GM23338 (cell line): ENCODE measurements at regions not wholly inside any gene's neighbourhood (a gene's known extent, or its start where the extent isn't known, plus 50 kb on each side); places are given as distances from the start of the nearest gene placed in this dataset.
A peak's percentile ranks its signal among the peaks of the same experiment; 100 is the strongest.

Experiments used
- ATAC-seq: fragments of 200-7000 bp; cut with Tn5 transposase; 3 replicates; pipeline ENCODE4 v1.9.1; 2020
- DNase-seq: peaks from one replicate; pipeline ENCODE4 v3.0.0-alpha.2; 2015; ENCODE audit warnings: low spot score
- H2AFZ ChIP-seq: fragments of 200-600 bp; sonication (generic); 2 replicates; pipeline ENCODE4 v1.8.0; 2016; ENCODE audit warnings: antibody characterized with exemption, mild to moderate bottlenecking, moderate library complexity
- H3F3A ChIP-seq: fragments of 200-600 bp; sonication (generic); replicated peaks from 2 replicates; pipeline ENCODE4 v1.8.0; 2017; ENCODE audit warnings: antibody characterized with exemption, mixed run types, low read depth
- H3K27ac ChIP-seq: fragments of 200-600 bp; sonication (generic); 2 replicates; pipeline ENCODE4 v1.6.1; 2016; ENCODE audit warnings: low read depth
- H3K27me3 ChIP-seq: fragments of 200-600 bp; sonication (generic); 2 replicates; pipeline ENCODE4 v1.8.0; 2016; ENCODE audit warnings: mild to moderate bottlenecking, mixed run types, moderate library complexity; ENCODE audit not compliant: insufficient read depth
- H3K36me3 ChIP-seq: fragments of 200-600 bp; sonication (generic); 2 replicates; pipeline ENCODE4 v1.8.0; 2016; ENCODE audit warnings: mild to moderate bottlenecking; ENCODE audit not compliant: insufficient read depth
- H3K4me1 ChIP-seq: fragments of 200-600 bp; sonication (generic); 2 replicates; pipeline ENCODE4 v1.8.0; 2016; ENCODE audit warnings: mild to moderate bottlenecking, moderate library complexity; ENCODE audit not compliant: insufficient read depth
- H3K4me2 ChIP-seq: fragments of 200-600 bp; sonication (generic); 2 replicates; pipeline ENCODE4 v1.7.1; 2017; ENCODE audit warnings: mixed run types
- H3K4me3 ChIP-seq: fragments of 200-600 bp; sonication (generic); 2 replicates; pipeline ENCODE4 v1.6.1; 2016; ENCODE audit warnings: mixed run types
- H3K79me2 ChIP-seq: fragments of 200-600 bp; sonication (generic); replicated peaks from 2 replicates; pipeline ENCODE4 v1.8.0; 2017; ENCODE audit warnings: mild to moderate bottlenecking; ENCODE audit not compliant: insufficient read depth
- H3K9me2 ChIP-seq: fragments of 200-600 bp; sonication (generic); 2 replicates; pipeline ENCODE4 v1.8.0; 2017; ENCODE audit not compliant: insufficient read depth
- H4K20me1 ChIP-seq: fragments of 200-600 bp; sonication (generic); replicated peaks from 2 replicates; pipeline ENCODE4 v1.8.0; 2017; ENCODE audit warnings: mild to moderate bottlenecking; ENCODE audit not compliant: insufficient read depth
- H3K27ac Mint-ChIP-seq: 2 replicates; pipeline ENCODE4 v1.8.0; 2020; ENCODE audit warnings: inconsistent platforms, mild to moderate bottlenecking, moderate library complexity, mixed read lengths
- H3K27me3 Mint-ChIP-seq: 3 replicates; pipeline ENCODE4 v1.8.0; 2022; ENCODE audit warnings: low read depth, mild to moderate bottlenecking, moderate library complexity, mixed read lengths, inconsistent platforms; ENCODE audit not compliant: insufficient read depth, poor library complexity
- H3K36me3 Mint-ChIP-seq: 3 replicates; pipeline ENCODE4 v1.8.0; 2021; ENCODE audit warnings: low read depth, mild to moderate bottlenecking, inconsistent platforms, moderate library complexity, mixed read lengths
- H3K4me1 Mint-ChIP-seq: 3 replicates; pipeline ENCODE4 v1.8.0; 2020; ENCODE audit warnings: mild to moderate bottlenecking, inconsistent platforms, mixed read lengths
- H3K4me3 Mint-ChIP-seq: 3 replicates; pipeline ENCODE4 v1.8.0; 2021; ENCODE audit warnings: moderate library complexity, mild to moderate bottlenecking, inconsistent platforms, mixed read lengths
- H3K9me3 Mint-ChIP-seq: 3 replicates; pipeline ENCODE4 v1.8.0; 2020; ENCODE audit warnings: moderate library complexity, mild to moderate bottlenecking, inconsistent platforms, mixed read lengths
- CREB1 ChIP-seq: fragments of 250-450 bp; sonication (Bioruptor Pico); IDR thresholded peaks from 2 replicates; pipeline ENCODE4 v1.5.0; 2020; ENCODE audit warnings: low read depth, mild to moderate bottlenecking, moderate library complexity
- CTCF ChIP-seq, 2 experiments: fragments of 200-600 bp in 1 of 2; sonication (generic) in 1 of 2; conservative IDR thresholded peaks; 2 replicates each; pipeline versions ENCODE4 v1.5.1 to v1.6.1; 2016 to 2017; ENCODE audit warnings: antibody characterized with exemption in 2 of 2, low read depth in 2 of 2, mild to moderate bottlenecking in 2 of 2, moderate library complexity in 1 of 2
- ETS1 ChIP-seq: IDR thresholded peaks from 2 replicates; pipeline ENCODE4 v1.6.1; 2016; ENCODE audit warnings: antibody characterized with exemption
- EZH2 ChIP-seq: fragments of 200-600 bp; sonication (generic); IDR thresholded peaks from one replicate; pipeline ENCODE4 v1.8.0; 2017; ENCODE audit warnings: antibody characterized with exemption, mild to moderate bottlenecking, low read depth; ENCODE audit not compliant: unreplicated experiment
- EZH2phosphoT487 ChIP-seq: fragments of 200-600 bp; sonication (generic); IDR thresholded peaks from one replicate; pipeline ENCODE4 v1.8.1; 2018; ENCODE audit warnings: antibody characterized with exemption; ENCODE audit not compliant: unreplicated experiment
- JUNB ChIP-seq: IDR thresholded peaks from one replicate; pipeline ENCODE4 v1.6.1; 2016; ENCODE audit warnings: antibody characterized with exemption; ENCODE audit not compliant: unreplicated experiment
- NANOG ChIP-seq: IDR thresholded peaks from 2 replicates; pipeline ENCODE4 v1.6.1; 2016; ENCODE audit warnings: antibody characterized with exemption, borderline replicate concordance
- REST ChIP-seq: IDR thresholded peaks from one replicate; pipeline ENCODE4 v1.6.1; 2018; ENCODE audit warnings: antibody characterized with exemption; ENCODE audit not compliant: unreplicated experiment
- ZNF114 ChIP-seq: fragments of 250-450 bp; sonication (Bioruptor Pico); IDR thresholded peaks from 2 replicates; pipeline ENCODE4 v1.5.0; 2020; ENCODE audit warnings: mild to moderate bottlenecking, moderate library complexity
- ZNF331 ChIP-seq: fragments of 250-450 bp; sonication (Bioruptor Pico); IDR thresholded peaks from 2 replicates; pipeline ENCODE4 v1.5.0; 2020; ENCODE audit warnings: low read depth, mild to moderate bottlenecking, moderate library complexity

GRCh38 chr6:18752278-18753068 lies 365.3 kb downstream of the RNF144B start:
- Histone ChIP-seq H2AFZ (no peak overlapping the region), H3K36me3 (no peaks in the 10 kb centered on the region), H3K9me2 (no peaks in the 10 kb centered on the region), H3K27me3 (no peaks in the 10 kb centered on the region), H3K27ac (peak overlapping the region; percentile 76), H3K4me1 (peaks cover 48% of the 10 kb centered on the region), H3K79me2 (no peaks in the 10 kb centered on the region), H3K4me2 (peak overlapping the region; percentile 31), H4K20me1 (no peaks in the 10 kb centered on the region), H3K4me3 (peak overlapping the region; percentile 10), H3F3A (no peaks in the 10 kb centered on the region; the same call in 1 of the 2 replicates)
- ATAC-seq (peak; percentile 85), DNase-seq (peak; percentile 65)
- peak overlapping the region; percentile 83 for H3K27ac Mint-ChIP-seq
- peak overlapping the region; percentile 13 for H3K4me3 Mint-ChIP-seq
- H3K4me1 Mint-ChIP-seq, result peaks cover 50% of the 10 kb centered on the region
- peaks cover 6% of the 10 kb centered on the region; the same call in 2 of the 3 replicates for H3K36me3 Mint-ChIP-seq
- TF ChIP-seq EZH2 (no peak), NANOG (no peak), CREB1 (CRISPR knock-in tag) (no peak), JUNB (no peak), ZNF114 (CRISPR knock-in tag) (no peak), EZH2phosphoT487 (no peak), ZNF331 (CRISPR knock-in tag) (no peak), CTCF (conservative IDR thresholded peaks at IDR 0.05; ENCODE audit: low read depth in 2 of 2) (no peak), ETS1 (no peak)
- H3K27me3 Mint-ChIP-seq, result peaks cover 7% of the 10 kb centered on the region
- H3K9me3 Mint-ChIP-seq, result no peaks in the 10 kb centered on the region; the same call in 2 of the 3 replicates

- Histone ChIP-seq H3F3A (no peaks in the 10 kb centered on the region; the same call in 1 of the 2 replicates), H3K36me3 (no peaks in the 10 kb centered on the region), H2AFZ (no peak overlapping the region), H3K27me3 (no peaks in the 10 kb centered on the region), H3K4me2 (peak overlapping the region; percentile 31), H3K4me1 (peaks cover 48% of the 10 kb centered on the region), H4K20me1 (no peaks in the 10 kb centered on the region), H3K4me3 (peak overlapping the region; percentile 10), H3K9me2 (no peaks in the 10 kb centered on the region), H3K27ac (peak overlapping the region; percentile 76), H3K79me2 (no peaks in the 10 kb centered on the region)
- Mint-ChIP-seq H3K4me3 (no peak overlapping the region), H3K4me1 (peaks cover 50% of the 10 kb centered on the region), H3K27me3 (peaks cover 7% of the 10 kb centered on the region), H3K27ac (peak overlapping the region; percentile 83), H3K36me3 (peaks cover 6% of the 10 kb centered on the region; the same call in 2 of the 3 replicates), H3K9me3 (peaks cover under 1% of the 10 kb centered on the region; the same call in 2 of the 3 replicates)
- DNase-seq (peak; percentile 11), ATAC-seq (peak; percentile 31; the same call in 2 of the 3 replicates)
- TF ChIP-seq ZNF331 (CRISPR knock-in tag), result no peak
- no peak for TF ChIP-seq CREB1 (CRISPR knock-in tag)
- no peak for TF ChIP-seq REST
- no peak for TF ChIP-seq JUNB
- no peak for TF ChIP-seq ZNF114 (CRISPR knock-in tag)
- TF ChIP-seq ETS1, result no peak
- no peak for TF ChIP-seq EZH2
- no peak for TF ChIP-seq NANOG
Measured at GRCh38 chr6:18753076-18753475, 365.9 kb downstream of the RNF144B start.
